Vagina (tissue), 2 donors: ENCODE measurements at regions not wholly inside any gene's neighbourhood (a gene's known extent, or its start where the extent isn't known, plus 50 kb on each side); places are given as distances from the start of the nearest gene placed in this dataset.

ENCODE experiments used
- DNase-seq, 2 donors: peaks; one replicate each; pipeline ENCODE4 v3.0.0-alpha.2; 2017; ENCODE audit errors: extremely low spot score in 2 of 2
- H3K27ac ChIP-seq: fragments of 200-600 bp; sonication (generic); one replicate; pipeline ENCODE4 v1.5.1; 2019
- H3K27me3 ChIP-seq: fragments of 200-600 bp; sonication (generic); one replicate; pipeline ENCODE4 v1.5.1; 2019
- H3K36me3 ChIP-seq, 2 donors: fragments of 200-600 bp; sonication (generic); one replicate each; pipeline ENCODE4 v1.5.1; 2017 to 2019
- H3K4me1 ChIP-seq: fragments of 200-600 bp; sonication (generic); one replicate; pipeline ENCODE4 v1.5.1; 2019
- H3K4me3 ChIP-seq, 2 donors: fragments of 200-600 bp; sonication (generic); 1 replicate in 1 of 2; 2 replicates in 1 of 2; pipeline ENCODE4 v1.5.1; 2016 to 2019
- H3K9me3 ChIP-seq: fragments of 200-600 bp; sonication (generic); one replicate; pipeline ENCODE4 v1.5.1; 2019
- POLR2A ChIP-seq, 2 donors: fragments of 450-650 bp; IDR thresholded peaks; one replicate each; pipeline ENCODE4 v1.6.1; 2017; ENCODE audit warnings: antibody characterized with exemption in 2 of 2, mild to moderate bottlenecking in 2 of 2, moderate library complexity in 2 of 2
- POLR2AphosphoS5 ChIP-seq, 2 donors: sonication (generic); formaldehyde crosslinking; IDR thresholded peaks; one replicate each; pipeline ENCODE4 v1.9.0; 2017; ENCODE audit warnings: antibody characterized with exemption in 2 of 2, mild to moderate bottlenecking in 2 of 2, low read depth in 1 of 2; ENCODE audit not compliant: insufficient read depth in 1 of 2
- intact Hi-C: fragments of 100-400 bp; cut with DNase I; formaldehyde crosslinking; loops from one replicate; pipeline ENCODE4 v1.15.1; 2023
- TF ChIP-seq, protein P1 (sequence below), 3 experiments: fragments of 450-650 bp in 2 of 3; fragments of 200-600 bp in 1 of 3; sonication (generic) in 1 of 3; IDR thresholded peaks; one replicate each; pipeline ENCODE4 v1.5.1; 2017 to 2019; ENCODE audit warnings: antibody characterized with exemption in 3 of 3, mild to moderate bottlenecking in 2 of 3, moderate library complexity in 2 of 3

DNA sequence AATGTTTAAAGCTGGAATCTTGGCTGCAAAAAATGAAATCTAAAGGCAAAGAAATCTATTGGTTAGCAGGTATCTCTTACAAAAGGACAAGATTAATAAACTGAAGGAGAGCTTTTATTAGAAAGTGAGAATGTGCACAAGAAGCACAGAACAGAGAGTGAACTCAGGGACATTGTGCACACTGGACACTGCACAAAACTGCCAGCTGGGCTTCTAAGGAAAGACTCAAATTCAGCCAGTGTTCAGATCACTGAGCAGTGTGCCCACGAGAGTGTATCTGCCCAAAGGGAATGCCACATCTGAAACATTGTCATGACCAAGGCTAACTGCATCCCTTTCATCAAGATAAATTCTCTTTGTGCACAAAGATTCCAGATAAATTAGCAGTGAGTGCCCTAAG, 129.7 kb upstream of the KCNH7 start:
- Histone ChIP-seq H3K9me3 (no peaks in the 10 kb centered on the region), H3K4me3 (no peak overlapping the region), H3K27me3 (no peaks in the 10 kb centered on the region), H3K4me1 (no peaks in the 10 kb centered on the region), H3K36me3 (no peaks in the 10 kb centered on the region), H3K27ac (no peak overlapping the region)
- TF ChIP-seq, protein P1, sequence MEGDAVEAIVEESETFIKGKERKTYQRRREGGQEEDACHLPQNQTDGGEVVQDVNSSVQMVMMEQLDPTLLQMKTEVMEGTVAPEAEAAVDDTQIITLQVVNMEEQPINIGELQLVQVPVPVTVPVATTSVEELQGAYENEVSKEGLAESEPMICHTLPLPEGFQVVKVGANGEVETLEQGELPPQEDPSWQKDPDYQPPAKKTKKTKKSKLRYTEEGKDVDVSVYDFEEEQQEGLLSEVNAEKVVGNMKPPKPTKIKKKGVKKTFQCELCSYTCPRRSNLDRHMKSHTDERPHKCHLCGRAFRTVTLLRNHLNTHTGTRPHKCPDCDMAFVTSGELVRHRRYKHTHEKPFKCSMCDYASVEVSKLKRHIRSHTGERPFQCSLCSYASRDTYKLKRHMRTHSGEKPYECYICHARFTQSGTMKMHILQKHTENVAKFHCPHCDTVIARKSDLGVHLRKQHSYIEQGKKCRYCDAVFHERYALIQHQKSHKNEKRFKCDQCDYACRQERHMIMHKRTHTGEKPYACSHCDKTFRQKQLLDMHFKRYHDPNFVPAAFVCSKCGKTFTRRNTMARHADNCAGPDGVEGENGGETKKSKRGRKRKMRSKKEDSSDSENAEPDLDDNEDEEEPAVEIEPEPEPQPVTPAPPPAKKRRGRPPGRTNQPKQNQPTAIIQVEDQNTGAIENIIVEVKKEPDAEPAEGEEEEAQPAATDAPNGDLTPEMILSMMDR (IDR thresholded peaks at IDR 0.05): no peak
- TF ChIP-seq POLR2AphosphoS5 (IDR thresholded peaks at IDR 0.05; ENCODE audit: insufficient read depth in 1 of 2, low read depth in 1 of 2) (no peak), POLR2A (IDR thresholded peaks at IDR 0.05) (no peak)
- intact Hi-C loops: no loop called here
- no peak for DNase-seq

- H3K36me3 ChIP-seq: no peaks in the 10 kb centered on the region
- TF ChIP-seq POLR2AphosphoS5 (IDR thresholded peaks at IDR 0.05; ENCODE audit: insufficient read depth in 1 of 2, low read depth in 1 of 2): no peak
- TF ChIP-seq POLR2A (IDR thresholded peaks at IDR 0.05): no peak
- TF ChIP-seq, protein P1 (IDR thresholded peaks at IDR 0.05): no peak
Observed at GRCh38 chr2:162967811-162968210, 129.2 kb upstream of the KCNH7 start.

GRCh38 chr2:162967147-162967546, 128.6 kb upstream of the KCNH7 start:
- H3K4me1 ChIP-seq: no peaks in the 10 kb centered on the region
- H3K27ac ChIP-seq: no peak overlapping the region
- no peaks in the 10 kb centered on the region for H3K9me3 ChIP-seq
- H3K27me3 ChIP-seq: no peaks in the 10 kb centered on the region
- H3K36me3 ChIP-seq: no peaks in the 10 kb centered on the region
- no peak for TF ChIP-seq POLR2A (IDR thresholded peaks at IDR 0.05)
- TF ChIP-seq, protein P1 (IDR thresholded peaks at IDR 0.05): no peak
- no peak for TF ChIP-seq POLR2AphosphoS5 (IDR thresholded peaks at IDR 0.05; ENCODE audit: insufficient read depth in 1 of 2, low read depth in 1 of 2)
- no peak overlapping the region for H3K4me3 ChIP-seq
- intact Hi-C loops: no loop called here
- no peak for DNase-seq

More at GRCh38 chr2:162967811-162968210, 129.2 kb upstream of the KCNH7 start:
- no peak for DNase-seq
- intact Hi-C loops: no loop called here
- Histone ChIP-seq H3K27ac (no peak overlapping the region), H3K9me3 (no peaks in the 10 kb centered on the region), H3K4me3 (no peak overlapping the region), H3K4me1 (no peaks in the 10 kb centered on the region), H3K27me3 (no peaks in the 10 kb centered on the region)

DNA sequence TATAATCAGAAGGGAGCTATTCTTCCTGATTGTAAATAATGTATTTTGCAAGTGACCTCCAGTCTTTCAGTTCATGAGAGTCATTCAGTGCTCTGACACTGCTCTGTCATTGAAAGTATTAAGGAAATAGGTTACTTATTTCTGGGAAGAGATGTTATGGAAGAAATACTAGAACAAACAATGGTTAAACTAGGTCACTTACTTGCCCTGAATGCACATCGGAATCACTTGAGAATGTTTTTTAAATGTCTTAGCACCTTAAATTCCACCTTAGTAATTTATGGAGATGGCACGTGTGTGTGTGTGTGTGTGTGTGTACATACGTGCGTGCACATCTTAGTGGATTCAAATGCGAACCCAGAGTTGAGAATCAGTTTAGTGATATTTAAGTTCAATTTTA, 126.6 kb upstream of the KCNH7 start:
- Histone ChIP-seq H3K27ac (no peak overlapping the region), H3K4me3 (no peak overlapping the region)
- TF ChIP-seq POLR2AphosphoS5 (IDR thresholded peaks at IDR 0.05; ENCODE audit: insufficient read depth in 1 of 2, low read depth in 1 of 2) (no peak), POLR2A (IDR thresholded peaks at IDR 0.05) (no peak)
- TF ChIP-seq, protein P1 (IDR thresholded peaks at IDR 0.05): no peak

GRCh38 chr2:162964513-162964912, 125.9 kb upstream of the KCNH7 start:
- Histone ChIP-seq H3K4me1 (no peaks in the 10 kb centered on the region), H3K36me3 (no peaks in the 10 kb centered on the region), H3K27me3 (no peaks in the 10 kb centered on the region), H3K27ac (no peak overlapping the region), H3K9me3 (no peaks in the 10 kb centered on the region), H3K4me3 (no peak overlapping the region)
- no peak for DNase-seq
- TF ChIP-seq POLR2AphosphoS5 (IDR thresholded peaks at IDR 0.05; ENCODE audit: insufficient read depth in 1 of 2, low read depth in 1 of 2) (no peak), POLR2A (IDR thresholded peaks at IDR 0.05) (no peak)
- TF ChIP-seq, protein P1 (IDR thresholded peaks at IDR 0.05): no peak
- intact Hi-C loops: no loop called here

More for the DNA sequence above, 126.6 kb upstream of the KCNH7 start:
- Histone ChIP-seq H3K36me3 (no peaks in the 10 kb centered on the region), H3K27me3 (no peaks in the 10 kb centered on the region), H3K9me3 (no peaks in the 10 kb centered on the region), H3K4me1 (no peaks in the 10 kb centered on the region)
- DNase-seq: no peak
- intact Hi-C loops: no loop called here
